Esophagus muscularis mucosa (tissue), 4 donors: ENCODE measurements at regions not wholly inside any gene's neighbourhood (a gene's known extent, or its start where the extent isn't known, plus 50 kb on each side); places are given as distances from the start of the nearest gene placed in this dataset.

Source experiments
- DNase-seq: peaks from one replicate; pipeline ENCODE4 v3.0.0-alpha.2; 2017; ENCODE audit errors: extremely low spot score
- H3K27ac ChIP-seq, 4 donors: fragments of 200-600 bp; sonication (generic); replicated peaks in 1 of 4; 1 replicate in 3 of 4; 2 replicates in 1 of 4; pipeline ENCODE4 v1.5.1; 2016 to 2019; ENCODE audit warnings: mild to moderate bottlenecking in 1 of 4
- H3K27me3 ChIP-seq, 4 donors: fragments of 200-600 bp; sonication (generic); one replicate each; pipeline versions ENCODE4 v1.5.1 to v1.6.0; 2016 to 2019
- H3K36me3 ChIP-seq, 4 donors: fragments of 200-600 bp; sonication (generic); one replicate each; pipeline ENCODE4 v1.5.1; 2016 to 2019
- H3K4me1 ChIP-seq, 4 donors: fragments of 200-600 bp; sonication (generic); one replicate each; pipeline ENCODE4 v1.5.1; 2016 to 2019
- H3K4me3 ChIP-seq, 4 donors: fragments of 200-600 bp; sonication (generic); 1 replicate in 2 of 4; 2 replicates in 2 of 4; pipeline ENCODE4 v1.5.1; 2016 to 2019; ENCODE audit warnings: mild to moderate bottlenecking in 4 of 4, moderate library complexity in 1 of 4
- H3K9me3 ChIP-seq, 4 donors: fragments of 200-600 bp; sonication (generic); 1 replicate in 3 of 4; 2 replicates in 1 of 4; pipeline ENCODE4 v1.5.1; 2016 to 2019
- CTCF ChIP-seq, 3 experiments: fragments of 200-600 bp in 2 of 3; fragments of 450-650 bp in 1 of 3; sonication (generic) in 2 of 3; IDR thresholded peaks; one replicate each; pipeline ENCODE4 v1.5.1; 2017 to 2019; ENCODE audit warnings: antibody characterized with exemption in 3 of 3, mild to moderate bottlenecking in 2 of 3, moderate library complexity in 1 of 3
- EP300 ChIP-seq: sonication (generic); formaldehyde crosslinking; IDR thresholded peaks from one replicate; pipeline ENCODE4 v1.6.1; 2017; ENCODE audit warnings: antibody characterized with exemption
- POLR2A ChIP-seq: fragments of 450-650 bp; IDR thresholded peaks from one replicate; pipeline ENCODE4 v1.6.1; 2017; ENCODE audit warnings: antibody characterized with exemption, moderate library complexity, mild to moderate bottlenecking, low read depth
- POLR2AphosphoS5 ChIP-seq, 2 donors: sonication (generic); formaldehyde crosslinking; IDR thresholded peaks; one replicate each; pipeline ENCODE4 v1.6.1; 2017; ENCODE audit warnings: antibody characterized with exemption in 2 of 2
- WGBS: methylation state at CpG from one replicate; pipeline ENCODE4 v1.1.5; 2018; 5-methylcytosine and 5-hydroxymethylcytosine counted together
- intact Hi-C: fragments of 100-400 bp; cut with DNase I; formaldehyde crosslinking; loops from one replicate; pipeline ENCODE4 v1.15.1; 2023
- small RNA-seq, 3 donors: library from RNA; depleted of rRNA; stranded (forward); fragments of <200 nt; gene quantifications; one replicate each; pipeline ENCODE3, GENCODE V24; 2016

- DNase-seq, result no peak
- intact Hi-C loops, result no loop called here
- Histone ChIP-seq H3K9me3 (no peaks in the 10 kb centered on the region), H3K4me3 (no peak overlapping the region), H3K4me1 (no peaks in the 10 kb centered on the region), H3K27me3 (no peaks in the 10 kb centered on the region), H3K27ac (no peak overlapping the region), H3K36me3 (no peaks in the 10 kb centered on the region)
- TF ChIP-seq POLR2AphosphoS5 (IDR thresholded peaks at IDR 0.05), result no peak
- no peak for TF ChIP-seq CTCF (IDR thresholded peaks at IDR 0.05)
- TF ChIP-seq POLR2A, result no peak
- TF ChIP-seq EP300, result no peak
- WGBS, result 86% methylated on average over 1 of the region's 1 CpG
These were observed 57.1 kb upstream of the VSTM2A start for GRCh38 chr7:54485044-54485443.

Small RNA genes in the stretch of these regions (small RNA-seq; reads per million reads assigned to genes)
- gene AC074348.1, result 0 reads per million in 3 donors
- gene RNU2-29P, result 0 to 0.19 (median 0) reads per million in 3 donors
